HG03342 (cell line): ENCODE measurements at regions not wholly inside any gene's neighbourhood (a gene's known extent, or its start where the extent isn't known, plus 50 kb on each side); places are given as distances from the start of the nearest gene placed in this dataset.

Source experiments
- ATAC-seq: cut with Tn5 transposase; IDR thresholded peaks from one replicate; pipeline ENCODE4 v1.9.1; 2021; ENCODE audit warnings: mild to moderate bottlenecking, moderate library complexity; ENCODE audit not compliant: unreplicated experiment

DNA sequence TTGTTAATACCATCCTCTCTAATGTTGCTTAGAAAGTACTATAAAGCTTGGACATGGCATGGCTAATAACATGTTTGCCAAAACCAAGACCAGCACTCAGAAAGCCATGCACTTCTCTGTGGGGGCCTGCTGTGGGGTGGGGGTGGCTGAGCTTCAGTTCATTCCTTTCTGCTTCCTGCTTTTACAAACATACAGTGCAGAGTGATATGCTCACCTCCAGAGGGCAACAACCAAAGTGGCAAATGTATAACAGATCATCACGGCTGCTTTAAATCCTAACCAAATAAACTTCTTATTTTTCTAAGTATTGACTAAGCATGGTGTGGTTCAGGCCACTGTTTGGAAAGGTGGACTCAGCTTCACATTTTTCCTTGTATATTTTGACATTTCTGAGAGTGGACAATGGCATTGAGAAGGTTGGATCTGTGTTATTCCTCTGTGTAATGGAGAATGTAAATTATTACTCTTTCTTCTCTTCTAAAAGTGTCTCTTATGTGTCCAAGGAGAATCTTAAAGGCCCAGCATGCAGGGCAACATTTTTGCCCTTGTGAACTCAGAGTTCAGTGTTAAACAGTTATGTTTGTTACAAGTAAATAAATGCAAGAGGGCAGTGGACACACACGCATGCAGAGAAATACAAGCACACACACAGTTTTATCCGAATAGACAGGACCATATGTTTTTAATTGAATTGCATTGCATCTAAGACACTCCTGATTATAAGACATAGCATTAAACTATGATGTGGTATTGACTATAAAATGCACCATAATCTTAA is 186.1 kb downstream of the HERPUD2 start:
- no peak for ATAC-seq

DNA sequence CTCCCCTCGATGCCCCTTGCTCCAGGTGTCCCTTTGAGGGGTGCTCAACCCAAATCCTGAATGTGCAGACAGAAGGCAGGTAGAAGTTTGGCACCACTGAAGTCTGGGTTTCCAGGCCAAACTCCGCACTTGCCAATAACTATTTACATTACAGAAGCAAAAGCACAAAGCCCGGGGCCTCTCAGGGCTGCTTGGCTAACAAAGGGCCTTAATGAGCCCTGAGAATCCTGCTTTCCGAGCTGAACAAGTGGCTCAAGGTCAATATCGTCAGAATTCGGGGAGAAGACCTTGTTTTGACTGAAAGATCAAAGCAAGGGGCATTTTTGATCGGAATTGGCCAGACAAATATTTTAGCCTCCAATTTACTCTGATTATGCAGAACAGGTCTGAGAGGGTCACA is 189.9 kb downstream of the HERPUD2 start:
- no peak for ATAC-seq

DNA sequence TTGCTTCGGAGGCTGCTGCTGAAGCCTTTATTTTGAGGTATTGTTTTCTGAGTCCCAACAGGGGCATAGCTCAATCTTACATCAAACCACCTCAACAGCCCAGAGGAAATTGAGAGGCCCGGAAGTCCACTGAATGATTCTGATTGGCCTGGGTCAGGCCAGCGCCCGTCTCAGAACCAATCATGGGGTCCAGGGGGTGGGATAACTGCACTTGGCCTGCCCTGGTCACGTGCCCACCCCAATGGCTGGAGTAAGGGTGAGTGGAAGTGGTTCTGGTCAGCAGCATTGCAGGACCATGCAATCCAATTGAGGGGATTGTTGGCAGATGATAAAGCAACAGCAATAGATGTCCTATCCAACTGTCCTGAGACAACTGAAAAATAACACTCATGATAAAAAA is 190.6 kb downstream of the HERPUD2 start:
- ATAC-seq = no peak

DNA sequence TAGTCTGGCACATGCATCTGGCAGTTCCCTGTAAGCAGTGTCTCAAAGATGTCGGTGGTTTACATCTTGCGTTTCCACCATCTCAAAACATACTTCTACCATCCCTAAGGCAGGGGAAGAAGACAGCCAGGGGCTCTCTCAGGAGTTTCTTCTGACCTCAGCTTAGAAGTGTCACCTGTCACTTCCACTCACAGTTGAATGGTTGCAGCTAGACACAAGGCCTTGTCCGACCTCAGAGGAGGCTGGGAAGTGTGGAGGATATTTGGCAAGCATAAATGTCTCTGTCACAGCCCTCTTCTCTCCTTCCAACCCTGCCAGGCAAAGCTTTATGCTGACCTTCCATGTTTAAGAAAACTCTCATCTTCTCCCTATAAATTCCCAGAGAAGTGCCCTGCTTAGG is 193.3 kb downstream of the HERPUD2 start:
- no peak for ATAC-seq

DNA sequence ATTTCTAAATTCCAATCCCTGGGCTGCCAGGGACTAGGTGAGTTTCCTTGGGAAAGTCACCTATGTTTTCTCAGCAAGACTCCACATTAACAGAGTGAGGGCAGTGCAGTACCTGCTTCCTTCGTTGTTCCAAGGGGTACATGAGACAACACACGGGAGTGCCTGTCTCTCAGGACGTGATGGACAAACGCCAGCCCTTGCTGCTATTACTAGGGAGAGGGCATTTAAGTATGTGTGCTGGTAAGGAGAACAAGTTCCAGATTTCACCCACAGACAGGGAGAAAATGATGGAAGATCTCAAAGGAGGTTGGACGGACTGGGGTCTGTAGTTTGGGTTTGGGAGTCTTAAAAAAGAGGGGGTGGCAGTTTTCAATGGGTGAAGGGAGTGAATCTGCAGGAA is 195.7 kb downstream of the HERPUD2 start:
- ATAC-seq = no peak

DNA sequence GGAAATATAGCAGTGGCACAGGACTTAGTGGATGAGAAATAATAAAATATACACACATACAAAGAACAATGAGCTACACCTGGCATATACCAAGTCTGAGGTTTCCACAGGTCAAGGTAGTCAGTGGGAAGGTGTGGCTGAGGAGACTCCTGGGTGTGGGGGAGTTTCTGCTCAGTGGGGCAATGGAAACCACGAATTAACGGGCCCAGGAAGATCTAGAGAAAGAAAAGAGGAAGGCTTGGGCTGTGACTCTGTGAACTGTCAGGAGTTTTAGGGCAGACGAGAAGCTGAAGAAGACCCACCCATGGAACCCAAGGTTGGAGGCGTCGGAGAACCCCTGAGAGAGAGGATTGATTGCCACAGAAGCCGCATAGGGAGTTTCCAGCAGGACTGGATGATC is 196.5 kb downstream of the HERPUD2 start:
- ATAC-seq = no peak

DNA sequence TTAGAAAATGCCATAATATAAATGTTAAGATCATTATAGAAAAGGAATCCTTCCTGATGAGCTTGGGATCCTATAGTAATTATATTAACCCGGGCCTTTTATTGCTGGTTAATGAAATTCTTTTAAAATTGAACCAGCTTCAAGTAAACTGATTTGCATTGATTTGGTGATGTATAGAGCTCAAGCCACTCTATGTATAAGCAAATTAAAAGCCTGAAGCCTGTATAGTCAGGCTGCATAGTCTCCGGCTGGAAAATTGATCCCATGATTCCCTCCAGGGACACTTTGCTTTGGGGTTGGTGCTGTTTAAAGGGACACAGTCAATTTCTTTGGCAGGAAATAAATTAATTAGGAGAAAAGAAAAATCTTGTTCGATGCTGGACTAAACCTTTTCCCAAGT is 199.1 kb downstream of the HERPUD2 start:
- no peak for ATAC-seq

DNA sequence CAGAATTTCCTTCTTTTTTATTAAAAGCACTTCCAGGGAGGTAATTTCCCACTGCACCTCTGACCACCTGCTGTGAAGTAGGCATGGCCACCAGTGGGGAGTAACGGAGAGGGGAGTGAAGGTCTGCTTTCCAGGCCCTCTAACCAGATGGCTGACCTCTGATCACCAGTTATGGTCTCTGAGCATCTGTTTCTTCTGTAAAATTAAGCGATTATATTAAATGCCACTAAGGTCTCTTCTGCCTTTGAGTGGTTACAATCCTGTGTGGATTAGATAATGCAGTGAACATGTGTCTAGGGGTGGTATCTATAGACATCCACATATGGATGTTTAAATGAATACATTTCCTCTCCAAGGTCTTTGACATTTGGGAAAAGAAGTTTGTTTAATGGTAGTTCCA is 199.6 kb downstream of the HERPUD2 start:
- ATAC-seq = no peak

DNA sequence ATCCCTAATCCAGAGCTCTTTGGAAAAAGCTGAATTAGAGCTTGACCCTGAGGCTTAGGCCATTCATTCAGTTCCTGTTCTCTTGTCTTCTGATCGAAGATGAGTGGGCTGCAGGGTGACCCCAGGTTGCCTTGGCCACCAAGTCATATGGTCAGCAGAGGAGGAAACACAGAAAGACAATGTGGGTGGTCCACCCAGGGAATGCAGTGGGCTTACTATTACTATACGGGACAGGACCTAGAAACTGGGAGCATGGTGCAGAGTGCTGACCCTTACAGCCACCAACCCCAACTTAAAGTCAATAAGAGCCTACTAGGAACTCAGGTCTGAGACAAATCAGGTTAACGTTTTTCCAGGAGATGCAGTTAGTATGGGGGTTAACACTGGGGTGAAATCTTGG is 200.5 kb downstream of the HERPUD2 start:
- no peak for ATAC-seq

DNA sequence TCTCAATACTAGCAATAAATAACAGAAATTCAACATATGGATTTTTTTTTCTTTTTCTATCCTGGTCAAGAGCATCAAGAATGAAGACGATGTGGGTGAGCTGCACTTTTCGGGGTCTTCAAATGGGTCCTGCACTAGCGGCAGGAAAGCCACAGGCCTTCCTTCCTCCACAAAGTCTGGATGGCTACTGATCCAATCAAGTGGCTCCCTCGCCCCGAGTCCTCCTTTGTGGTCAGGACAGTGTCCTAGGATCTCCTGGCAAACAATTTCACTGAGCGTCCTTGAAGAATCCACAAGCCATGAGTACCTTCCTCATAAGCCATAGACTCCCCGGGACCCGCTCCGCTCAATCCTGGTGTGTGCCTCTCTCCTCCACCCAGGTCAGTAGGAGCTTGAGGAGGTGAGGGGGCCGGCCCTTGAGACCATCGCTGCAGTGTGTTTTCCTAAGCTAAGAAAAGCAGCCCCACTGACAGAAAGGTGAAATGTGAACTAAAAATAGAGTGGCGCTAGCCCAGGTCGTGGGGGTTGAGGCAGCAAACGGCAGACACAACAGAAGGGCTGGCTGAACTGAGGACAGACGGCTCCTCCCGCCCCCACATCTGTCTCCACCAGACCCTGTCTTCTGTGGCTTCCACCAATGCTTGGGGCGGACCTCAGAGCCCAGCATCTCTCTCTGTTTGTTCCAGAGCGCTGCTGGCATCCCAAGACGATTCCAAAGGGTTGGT is 202.3 kb downstream of the HERPUD2 start:
- ATAC-seq = no peak

DNA sequence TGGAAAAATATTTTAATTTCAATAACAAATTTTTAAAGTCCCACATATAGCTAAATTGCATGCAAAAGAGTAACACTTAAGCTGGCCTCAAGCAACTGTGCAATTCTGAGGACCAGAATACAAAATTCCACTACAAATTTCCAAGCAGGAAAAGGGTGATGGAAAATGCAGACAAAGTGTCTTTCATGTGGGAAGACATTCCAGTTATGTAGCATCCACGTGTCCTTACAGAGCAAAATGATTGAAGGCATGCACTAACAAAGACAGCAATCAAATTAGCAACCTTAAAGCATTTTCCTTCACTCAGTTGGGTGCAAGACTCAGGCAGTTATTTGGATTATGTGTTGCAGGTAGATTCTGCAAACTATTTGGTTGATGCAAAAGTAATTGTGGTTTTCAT is 203.7 kb downstream of the HERPUD2 start:
- ATAC-seq = no peak

DNA sequence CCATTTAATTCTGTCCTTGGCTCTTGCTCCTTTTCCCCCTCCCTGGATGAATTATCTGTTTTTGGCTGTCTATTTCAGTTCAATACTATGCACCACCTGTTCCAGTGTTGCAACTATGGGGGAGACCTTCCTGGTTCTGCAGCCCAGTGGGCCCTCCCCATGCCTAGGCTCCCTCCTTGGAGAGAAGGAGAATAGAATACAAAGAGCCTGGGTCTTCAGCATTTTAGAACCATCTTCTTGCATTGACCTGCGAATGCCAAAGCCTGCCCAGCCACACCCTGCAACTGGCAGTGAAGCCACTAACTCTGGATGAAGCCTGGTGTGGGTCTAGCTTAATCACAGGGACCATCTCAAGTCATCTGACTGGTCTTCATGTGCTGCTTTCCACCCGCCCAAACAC is 207.1 kb downstream of the HERPUD2 start:
- no peak for ATAC-seq

DNA sequence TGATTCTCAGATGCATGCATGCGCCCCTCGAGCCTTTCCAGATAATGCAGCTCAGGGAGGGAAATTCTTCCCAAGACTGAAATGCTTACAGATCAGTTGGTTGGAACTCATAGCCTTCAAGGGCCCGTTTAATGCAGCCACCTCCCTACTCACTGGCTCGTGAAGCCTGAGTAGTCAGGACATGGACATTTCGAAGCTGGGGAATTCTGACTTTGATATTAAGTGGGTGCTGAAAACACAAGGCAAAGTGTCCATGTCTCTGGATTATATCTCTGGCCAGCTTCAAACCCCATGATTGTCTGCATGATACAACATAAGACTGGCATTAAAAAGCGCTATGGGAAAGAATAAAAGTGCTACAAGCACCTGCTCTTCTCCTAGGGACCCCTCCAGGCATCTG is 207.5 kb downstream of the HERPUD2 start:
- no peak for ATAC-seq

DNA sequence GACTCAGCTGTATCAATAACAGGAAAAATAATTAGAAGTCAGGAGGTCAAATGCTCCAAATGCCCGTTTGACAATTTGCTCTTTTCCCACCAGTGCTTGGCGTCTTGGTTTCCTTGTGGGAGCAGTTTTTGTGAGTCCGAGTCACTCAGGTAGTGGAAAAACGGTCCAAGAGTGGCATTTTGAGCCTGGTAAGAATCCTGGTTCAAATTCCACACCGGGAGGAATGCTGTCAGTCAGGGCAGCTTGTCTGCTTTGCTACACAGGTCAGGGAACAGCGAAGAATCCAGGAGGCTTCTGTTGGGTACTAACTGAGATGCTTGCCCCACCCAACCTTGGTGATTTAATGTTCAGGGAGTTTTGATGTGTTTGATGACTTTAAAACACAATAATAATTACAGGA is 209.5 kb downstream of the HERPUD2 start:
- ATAC-seq = no peak

DNA sequence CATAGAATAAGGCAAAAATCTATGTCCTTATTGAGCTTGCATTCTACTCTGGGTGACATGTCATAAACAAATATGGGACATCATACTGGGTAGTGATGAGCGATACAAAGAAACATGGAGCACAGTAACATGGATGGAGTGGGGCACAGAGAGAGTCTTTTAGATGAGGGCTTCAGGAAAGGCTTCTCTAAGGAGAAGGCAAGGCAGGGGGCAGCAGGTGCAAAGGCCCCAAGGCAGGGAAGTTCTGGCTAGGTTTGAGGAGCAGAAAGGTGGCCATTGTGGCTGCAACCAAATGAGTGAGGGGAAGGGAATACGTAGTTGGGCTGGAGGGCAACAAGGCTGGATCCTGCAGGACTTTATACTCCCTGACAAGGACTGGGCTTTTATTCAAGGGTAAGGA is 211.4 kb downstream of the HERPUD2 start:
- ATAC-seq = no peak

DNA sequence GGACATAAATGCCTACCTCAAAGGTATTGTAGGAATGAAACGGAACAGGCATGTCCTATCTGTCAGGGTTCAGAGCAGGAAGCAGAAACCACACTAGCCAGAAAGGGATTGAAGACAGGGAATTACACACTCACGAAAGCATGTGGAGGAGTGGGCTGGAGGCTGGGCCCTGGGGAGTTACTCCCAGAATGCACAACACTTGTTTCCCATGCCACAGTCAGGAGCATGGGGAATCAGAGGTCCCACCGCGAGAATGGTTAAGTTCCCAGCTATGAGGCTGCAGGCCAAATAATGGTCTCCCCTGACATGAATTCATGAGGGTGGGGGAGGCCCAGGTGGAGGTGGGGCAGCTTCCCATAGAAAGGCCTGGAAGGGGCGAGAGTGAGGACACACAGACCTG is 212.7 kb downstream of the HERPUD2 start:
- no peak for ATAC-seq

DNA sequence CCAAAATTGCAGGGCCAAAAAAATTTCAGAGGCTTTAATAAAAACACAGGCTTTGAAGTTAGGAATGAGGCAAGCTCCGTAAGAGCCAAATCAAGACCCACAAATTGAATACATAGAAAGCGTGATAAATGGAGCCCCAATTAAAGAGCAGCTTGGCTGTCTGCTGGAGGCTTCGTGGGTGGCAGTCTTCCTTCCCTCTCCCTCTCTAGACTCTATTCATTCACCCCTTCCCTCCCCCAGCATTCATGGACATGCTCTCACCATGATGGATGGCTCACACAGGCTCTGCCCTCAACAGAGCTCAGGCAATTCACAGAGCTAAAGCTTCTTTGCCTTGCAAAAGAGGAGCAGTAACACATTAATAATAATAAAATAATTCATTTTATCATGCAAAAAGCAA is 214.1 kb downstream of the HERPUD2 start:
- ATAC-seq = no peak

DNA sequence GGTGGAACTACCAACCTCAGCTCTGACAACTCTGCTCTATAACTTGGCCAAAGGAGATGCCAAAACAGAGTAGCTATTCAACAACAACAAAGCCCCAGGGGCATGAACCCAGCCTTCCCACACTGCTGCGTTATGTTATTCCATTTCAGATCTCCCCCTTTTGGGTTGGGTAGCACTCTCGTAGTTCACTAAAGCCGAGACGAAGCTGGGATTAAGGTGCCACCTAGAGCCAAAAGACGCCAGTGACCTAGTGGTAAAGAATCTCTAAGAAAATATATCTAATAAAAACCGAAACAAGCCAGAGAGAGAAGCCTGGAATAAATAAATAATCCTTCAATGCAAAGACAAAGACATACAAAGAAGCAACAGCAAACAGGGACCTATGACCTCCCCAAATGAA is 217.3 kb downstream of the HERPUD2 start:
- no peak for ATAC-seq

DNA sequence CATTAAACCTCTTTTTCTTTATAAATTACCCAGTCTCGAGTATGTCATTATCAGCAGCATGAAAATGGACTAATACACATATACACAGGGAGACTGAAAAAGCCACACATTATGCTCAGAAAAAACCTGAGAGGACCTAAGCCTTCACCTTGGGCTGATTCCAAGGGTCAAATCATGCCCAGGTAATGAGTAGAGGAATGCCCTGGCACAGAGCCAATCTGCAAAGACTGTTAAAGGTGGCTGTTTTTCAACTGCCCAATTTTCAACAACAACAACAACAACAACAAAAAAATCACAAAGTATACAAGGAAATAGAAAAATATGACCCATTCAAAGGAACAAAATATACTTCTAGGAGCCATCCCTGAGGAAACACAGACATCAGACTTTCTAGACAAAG is 220.2 kb upstream of the TBX20 start:
- ATAC-seq = no peak

DNA sequence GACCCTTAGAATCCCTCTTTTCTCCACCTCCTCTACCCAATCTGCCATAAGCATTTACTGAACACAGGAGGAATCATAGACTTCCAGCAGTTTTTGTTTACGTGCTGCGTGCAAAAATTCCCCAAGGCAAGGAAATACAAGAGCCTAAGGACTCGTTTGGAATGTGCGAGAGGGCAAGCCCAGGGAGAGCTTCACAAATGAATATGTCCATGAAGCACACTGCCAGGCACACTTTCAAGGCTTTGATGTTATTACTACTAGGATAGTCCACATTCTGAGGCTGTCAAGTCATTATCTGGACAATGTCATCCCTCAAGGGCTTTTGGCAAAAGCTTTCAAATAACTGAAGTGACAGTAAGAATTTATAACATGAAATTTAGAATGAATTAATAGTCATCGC is 214.7 kb upstream of the TBX20 start:
- ATAC-seq = no peak

DNA sequence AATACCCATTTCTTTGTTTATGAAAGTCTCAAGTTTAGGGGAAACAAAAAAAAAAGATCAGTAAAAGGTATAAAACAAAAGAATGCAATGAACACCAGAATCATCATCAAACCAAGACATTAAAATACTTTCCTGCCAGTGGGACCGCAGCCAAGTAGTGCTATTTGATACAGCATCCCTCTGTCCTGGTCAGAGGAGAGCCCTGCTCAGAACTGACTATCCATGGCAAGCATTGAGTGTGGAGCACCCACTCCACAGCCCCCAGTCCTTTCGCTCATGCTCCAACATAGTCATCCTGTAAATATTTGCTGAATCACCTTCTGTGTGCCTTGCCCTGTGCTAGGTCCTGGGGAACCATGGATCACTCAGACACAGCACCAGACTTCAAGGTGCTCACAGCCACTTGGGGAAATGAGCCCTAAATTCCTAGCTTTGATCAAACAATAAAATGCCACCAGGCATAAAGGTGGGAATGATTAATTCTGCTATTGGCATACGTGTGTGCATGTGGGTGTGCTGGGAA is 213.6 kb upstream of the TBX20 start:
- ATAC-seq = no peak

DNA sequence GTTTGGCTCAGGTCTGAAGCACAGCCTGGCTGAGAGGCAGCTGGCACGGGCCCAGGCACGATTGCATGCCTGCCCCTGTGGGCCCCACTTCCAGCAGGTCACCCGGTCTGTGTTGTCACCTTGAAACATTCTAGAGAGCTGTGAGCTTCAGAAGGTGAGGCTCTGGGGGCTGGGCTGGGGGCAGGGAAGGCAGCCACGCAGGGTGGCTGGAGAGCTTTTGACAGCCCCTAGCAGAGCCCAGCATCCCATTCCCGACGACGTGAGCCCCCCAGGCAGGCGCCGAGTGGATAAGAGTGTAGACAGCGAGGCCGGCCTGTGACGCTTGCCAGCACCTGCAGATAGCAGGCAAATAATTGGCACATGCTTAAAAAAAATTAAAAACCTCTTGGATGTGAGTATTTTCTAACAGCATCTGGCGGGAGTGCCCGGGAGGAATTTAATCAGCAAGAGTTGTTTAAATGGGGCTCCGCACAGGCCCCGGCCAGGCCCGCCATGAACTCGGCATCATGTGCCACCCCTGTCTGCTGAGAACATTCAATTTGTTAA is 212.0 kb upstream of the TBX20 start:
- ATAC-seq = no peak
